HEK293T (cell line): ENCODE measurements at regions not wholly inside any gene's neighbourhood (a gene's known extent, or its start where the extent isn't known, plus 50 kb on each side); places are given as distances from the start of the nearest gene placed in this dataset.

ENCODE experiments used
- CTCF ChIA-PET: fragments of 350-600 bp; formaldehyde crosslinking; extraction: SDS; loops from one replicate; lab custom pipeline; 2021; ENCODE audit warnings: antibody characterized with exemption, inconsistent platforms; lab: Yijun Ruan, JAX
- POLR2A ChIA-PET: fragments of 350-600 bp; formaldehyde crosslinking; extraction: SDS; loops from one replicate; lab custom pipeline; 2020; ENCODE audit warnings: antibody characterized with exemption, inconsistent platforms; lab: Yijun Ruan, JAX
- DNase-seq: peaks from one replicate; pipeline ENCODE4 v3.0.0; 2012; ENCODE audit warnings: mixed read lengths; ENCODE audit errors: extremely low spot score
- ARNT ChIP-seq: fragments of 450-650 bp; IDR thresholded peaks from 2 replicates; pipeline ENCODE4 v1.6.1; 2017; ENCODE audit warnings: mild to moderate bottlenecking
- BHLHE40 ChIP-seq: fragments of 450-650 bp; IDR thresholded peaks from 2 replicates; pipeline ENCODE4 v1.6.1; 2016; ENCODE audit warnings: mild to moderate bottlenecking, moderate library complexity, borderline replicate concordance
- CTBP1 ChIP-seq: fragments of 450-650 bp; IDR thresholded peaks from 2 replicates; pipeline ENCODE4 v1.6.1; 2016; ENCODE audit warnings: borderline replicate concordance
- ELF4 ChIP-seq: fragments of 450-650 bp; IDR thresholded peaks from 2 replicates; pipeline ENCODE4 v1.6.1; 2017; ENCODE audit warnings: antibody characterized with exemption
- FOXA1 ChIP-seq: fragments of 450-650 bp; IDR thresholded peaks from 2 replicates; pipeline ENCODE4 v1.6.1; 2016; ENCODE audit warnings: mild to moderate bottlenecking
- FOXK2 ChIP-seq: fragments of 450-650 bp; IDR thresholded peaks from 2 replicates; pipeline ENCODE4 v1.6.1; 2016; ENCODE audit warnings: mild to moderate bottlenecking
- FOXM1 ChIP-seq: fragments of 450-650 bp; IDR thresholded peaks from 2 replicates; pipeline ENCODE4 v1.6.1; 2017; ENCODE audit warnings: mild to moderate bottlenecking, borderline replicate concordance
- HDGF ChIP-seq: fragments of 450-650 bp; IDR thresholded peaks from 2 replicates; pipeline ENCODE4 v1.6.1; 2017; ENCODE audit warnings: antibody characterized with exemption, borderline replicate concordance
- L3MBTL2 ChIP-seq: fragments of 450-650 bp; conservative IDR thresholded peaks from 2 replicates; pipeline ENCODE4 v1.6.1; 2016; ENCODE audit warnings: mild to moderate bottlenecking
- LEF1 ChIP-seq: fragments of 450-650 bp; IDR thresholded peaks from 2 replicates; pipeline ENCODE4 v1.6.1; 2017; ENCODE audit warnings: mild to moderate bottlenecking, borderline replicate concordance
- NFRKB ChIP-seq: fragments of 450-650 bp; IDR thresholded peaks from 2 replicates; pipeline ENCODE4 v1.6.1; 2016; ENCODE audit warnings: mild to moderate bottlenecking, moderate library complexity
- PKNOX1 ChIP-seq: fragments of 450-650 bp; IDR thresholded peaks from 2 replicates; pipeline ENCODE4 v1.6.1; 2016
- SP1 ChIP-seq: fragments of 450-650 bp; IDR thresholded peaks from 2 replicates; pipeline ENCODE4 v1.6.1; 2017
- SUZ12 ChIP-seq: fragments of 450-650 bp; IDR thresholded peaks from 2 replicates; pipeline ENCODE4 v1.6.1; 2016; ENCODE audit warnings: mild to moderate bottlenecking
- TARDBP ChIP-seq: fragments of 450-650 bp; IDR thresholded peaks from 2 replicates; pipeline ENCODE4 v1.6.1; 2016
- ZNF384 ChIP-seq: fragments of 450-650 bp; IDR thresholded peaks from 2 replicates; pipeline ENCODE4 v1.6.1; 2016

GRCh38 chr6:121868206-121868605 is 432.8 kb downstream of the GJA1 start:
- no peak for TF ChIP-seq SUZ12
- ChIA-PET POLR2A (no interaction called here), CTCF (no interaction called here)
- no peak for DNase-seq

DNA sequence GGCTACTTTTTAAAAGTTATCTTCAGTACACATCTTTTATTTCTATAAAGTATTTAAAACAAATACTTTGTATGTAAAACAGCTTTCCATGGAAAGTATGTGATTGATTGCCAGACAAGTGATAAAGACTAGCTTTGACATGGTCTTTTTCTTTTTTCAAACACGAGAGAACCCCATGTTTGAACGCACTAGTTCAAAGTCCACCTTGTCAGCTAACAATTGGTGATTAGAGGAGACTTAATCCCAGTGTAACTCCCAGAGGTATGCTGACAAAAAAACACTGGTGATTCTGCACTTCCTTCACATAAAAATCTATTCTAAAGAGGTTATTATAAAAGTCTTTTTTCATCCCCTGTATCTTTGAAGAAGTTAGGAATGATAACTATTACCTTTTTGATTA is 438.1 kb downstream of the GJA1 start:
- ChIA-PET POLR2A (no interaction called here), CTCF (no interaction called here)
- no peak for DNase-seq
- TF ChIP-seq HDGF, result no peak
- TF ChIP-seq NFRKB, result no peak
- no peak for TF ChIP-seq ARNT
- TF ChIP-seq FOXK2, result no peak

DNA sequence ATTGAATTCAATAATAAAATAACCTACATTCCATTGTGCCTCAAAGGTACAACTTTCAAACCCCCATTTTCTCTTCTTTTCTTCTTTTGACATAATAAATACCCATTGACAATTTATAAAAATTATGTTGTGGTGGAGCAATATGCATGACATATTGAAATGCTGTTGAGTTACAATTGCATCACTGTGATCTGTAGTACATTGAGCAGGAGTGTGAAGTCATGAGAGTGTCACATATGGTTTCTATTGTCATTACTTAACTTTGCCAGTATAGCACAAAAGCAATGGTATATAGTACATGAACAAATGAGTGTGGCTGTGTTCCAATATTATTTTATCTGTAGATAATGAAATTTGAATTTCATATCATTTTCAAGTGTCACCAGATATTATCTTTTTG is 441.3 kb downstream of the GJA1 start:
- DNase-seq, result no peak
- TF ChIP-seq L3MBTL2 (no peak), CTBP1 (no peak), LEF1 (no peak), FOXA1 (no peak), ZNF384 (no peak), NFRKB (no peak), SP1 (no peak), SUZ12 (no peak)
- CTCF ChIA-PET, result no interaction called here
- POLR2A ChIA-PET, result no interaction called here

DNA sequence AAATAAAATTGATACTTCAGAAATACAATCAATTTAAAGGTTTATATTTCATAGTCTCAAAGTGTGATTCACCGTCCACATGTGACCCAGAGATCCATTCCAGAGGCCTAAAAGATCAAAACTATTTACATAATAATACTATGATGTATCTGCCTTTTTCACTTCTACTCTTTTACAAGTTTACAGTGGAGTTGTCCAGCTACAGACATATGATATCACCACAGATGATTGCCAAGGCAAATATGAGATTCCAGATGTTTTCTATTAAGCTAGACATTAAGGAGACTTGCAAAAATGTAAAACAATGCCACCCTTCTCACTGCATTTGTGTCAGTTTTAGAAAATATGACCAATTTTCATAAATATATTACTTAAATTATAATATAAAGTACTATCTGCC is 443.7 kb downstream of the GJA1 start:
- TF ChIP-seq LEF1 (no peak), PKNOX1 (no peak), ELF4 (no peak), ARNT (no peak), BHLHE40 (no peak), NFRKB (no peak), TARDBP (no peak), FOXM1 (no peak), L3MBTL2 (no peak), ZNF384 (no peak), FOXK2 (no peak), SP1 (no peak), SUZ12 (no peak), CTBP1 (no peak), HDGF (no peak), FOXA1 (no peak)
- CTCF ChIA-PET, result no interaction called here
- POLR2A ChIA-PET, result no interaction called here
- no peak for DNase-seq

DNA sequence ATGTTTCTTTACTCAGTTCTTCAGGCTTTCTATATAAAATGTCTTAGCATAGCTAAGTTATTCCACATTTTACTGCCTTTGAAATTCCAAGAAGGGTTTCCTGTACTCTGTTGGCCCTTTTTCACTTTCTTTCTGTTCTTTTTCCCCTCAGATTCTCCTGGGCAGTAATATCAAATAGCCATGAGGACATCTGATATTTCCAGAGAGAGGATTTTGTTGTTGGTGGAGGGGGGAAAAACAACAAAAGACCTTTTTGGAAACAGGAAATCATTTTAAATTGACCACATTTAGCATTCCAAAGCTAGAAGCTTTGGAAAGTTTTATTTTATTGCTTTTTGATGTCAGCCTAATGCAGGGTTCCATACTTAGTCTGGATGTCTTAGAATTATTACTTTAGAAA is 445.4 kb downstream of the GJA1 start:
- TF ChIP-seq SUZ12, result no peak
- no peak for TF ChIP-seq FOXK2
- no peak for TF ChIP-seq NFRKB
- no peak for TF ChIP-seq BHLHE40
- TF ChIP-seq L3MBTL2, result no peak
- TF ChIP-seq FOXM1, result no peak
- TF ChIP-seq TARDBP, result no peak
- no peak for TF ChIP-seq ZNF384
- no peak for TF ChIP-seq SP1
- TF ChIP-seq ARNT, result no peak
- TF ChIP-seq ELF4, result no peak
- TF ChIP-seq FOXA1, result no peak
- ChIA-PET POLR2A (no interaction called here), CTCF (no interaction called here)
- no peak for DNase-seq

DNA sequence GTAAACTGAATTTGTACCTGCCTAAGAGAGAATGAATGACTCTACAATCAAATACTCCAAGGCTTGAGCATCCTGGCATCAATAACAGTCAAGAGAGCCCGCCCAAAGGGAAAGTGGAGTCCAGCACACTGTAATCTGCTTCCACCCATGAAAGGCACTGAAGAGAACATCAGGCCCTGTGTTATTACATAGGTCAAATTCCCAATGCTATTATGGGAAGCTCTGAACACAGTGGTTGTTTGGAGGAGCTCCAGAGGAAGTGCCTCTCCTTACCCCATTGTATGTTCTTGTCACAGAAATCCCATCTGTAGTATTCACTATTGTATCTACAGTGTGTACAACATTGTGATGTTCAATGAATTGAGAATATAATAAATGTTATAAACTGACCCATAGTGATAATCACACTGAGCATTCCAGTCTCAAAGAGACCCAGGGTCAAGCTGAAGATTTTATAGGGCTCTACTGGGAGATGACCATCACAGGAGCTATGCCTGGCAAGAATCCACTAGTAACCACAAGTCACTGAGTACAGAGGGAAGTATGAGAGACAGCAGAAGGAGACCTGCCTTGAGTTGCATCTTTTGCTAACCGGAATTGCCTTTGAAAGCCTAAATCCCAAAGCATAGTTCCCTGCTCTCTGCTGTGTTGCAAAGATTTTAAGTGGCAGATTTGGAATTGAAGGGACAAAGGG is 446.7 kb downstream of the GJA1 start:
- CTCF ChIA-PET, result interaction anchor here (0.8 kb wide), 1 partner anchor 33 kb away, joined by 3 read pairs; no protein-coding TSS in a partner anchor
- TF ChIP-seq CTBP1 (no peak), ELF4 (no peak), HDGF (no peak), LEF1 (no peak), ZNF384 (no peak), SUZ12 (no peak), FOXM1 (no peak), BHLHE40 (no peak)
- POLR2A ChIA-PET, result no interaction called here
- DNase-seq, result no peak

DNA sequence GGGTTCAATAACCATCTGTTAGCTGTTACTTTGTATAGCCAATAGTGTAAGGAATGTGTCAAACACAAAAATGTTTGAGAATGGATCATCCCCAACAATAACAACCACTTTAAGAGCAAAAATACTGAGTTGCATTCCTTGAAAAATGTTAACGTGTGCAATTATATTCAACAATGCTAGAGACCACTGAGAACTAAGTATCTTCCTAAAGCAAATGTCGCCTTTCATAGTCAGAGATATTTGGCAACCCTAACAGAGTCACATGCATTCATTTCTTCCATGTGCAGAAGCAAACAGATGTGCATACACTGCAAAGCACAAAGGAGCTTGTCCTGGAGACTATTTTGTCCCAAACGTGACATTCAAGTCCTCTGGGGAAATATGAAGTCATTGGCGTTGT is 448.6 kb downstream of the GJA1 start:
- ChIA-PET CTCF (interaction anchor here (0.5 kb wide), 1 partner anchor 426 kb away, joined by 7 read pairs; no protein-coding TSS in a partner anchor), POLR2A (no interaction called here)
- TF ChIP-seq NFRKB (no peak), CTBP1 (no peak), HDGF (no peak), FOXM1 (no peak), LEF1 (no peak), FOXA1 (no peak), BHLHE40 (no peak), ZNF384 (no peak)
- no peak for DNase-seq

DNA sequence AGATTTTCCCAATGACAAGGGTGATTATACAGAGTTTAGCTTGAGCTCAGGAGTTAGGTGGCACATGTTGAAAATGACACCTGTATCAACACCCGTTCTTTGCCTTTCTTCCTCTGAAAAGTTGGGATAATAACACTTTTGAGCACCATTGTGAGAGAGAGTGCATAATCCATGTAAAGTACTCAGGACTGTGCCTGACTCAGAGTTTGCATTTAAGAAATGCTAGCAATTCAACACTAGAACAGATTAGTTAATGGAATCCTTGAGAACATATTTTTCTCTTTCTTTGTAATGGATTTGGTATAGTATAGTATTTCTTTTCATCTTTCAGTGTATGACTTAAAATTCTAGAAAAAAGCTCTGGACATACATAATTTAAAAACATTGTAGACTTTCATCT is 449.2 kb downstream of the GJA1 start:
- DNase-seq, result no peak
- POLR2A ChIA-PET, result no interaction called here
- CTCF ChIA-PET, result interaction anchor here (0.9 kb wide), 1 partner anchor 454 kb away, joined by 3 read pairs; no protein-coding TSS in a partner anchor
- TF ChIP-seq BHLHE40 (no peak), FOXK2 (no peak), LEF1 (no peak), SP1 (no peak), SUZ12 (no peak), HDGF (no peak), L3MBTL2 (no peak), FOXA1 (no peak), PKNOX1 (no peak), FOXM1 (no peak), TARDBP (no peak), ARNT (no peak), ELF4 (no peak), ZNF384 (no peak), NFRKB (no peak), CTBP1 (no peak)
